ENCODE measurements at regions not wholly inside any gene's neighbourhood (a gene's known extent, or its start where the extent isn't known, plus 50 kb on each side); places are given as distances from the start of the nearest gene placed in this dataset.

GRCh38 chr6:56005426-56005825, 130.0 kb upstream of the BMP5 start:
- DNase-seq (ENCODE audit: low read depth) = no peak

- DNase-seq (ENCODE audit: low read depth) = peak; percentile 20
Observed at GRCh38 chr6:56004426-56004825, 129.0 kb upstream of the BMP5 start.

DNA sequence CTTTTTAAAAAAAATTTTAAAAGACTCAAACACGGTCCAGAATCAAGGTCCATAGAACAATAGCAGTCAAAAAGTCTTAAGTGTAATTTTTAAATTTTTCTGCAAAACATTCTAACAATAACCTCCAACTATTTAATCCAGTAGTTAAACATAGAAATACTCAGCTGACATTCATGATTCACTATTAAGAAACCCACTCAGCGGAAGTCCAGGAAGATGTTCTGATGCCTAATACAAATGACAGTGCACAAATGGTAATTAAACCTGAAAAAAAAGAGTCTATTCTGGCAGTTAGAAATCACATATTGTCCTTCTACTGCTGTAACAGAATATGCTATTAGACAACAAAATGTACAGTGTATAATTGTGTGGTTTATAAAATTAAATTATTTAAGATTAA, 128.2 kb upstream of the BMP5 start:
- DNase-seq (ENCODE audit: low read depth) = no peak

DNA sequence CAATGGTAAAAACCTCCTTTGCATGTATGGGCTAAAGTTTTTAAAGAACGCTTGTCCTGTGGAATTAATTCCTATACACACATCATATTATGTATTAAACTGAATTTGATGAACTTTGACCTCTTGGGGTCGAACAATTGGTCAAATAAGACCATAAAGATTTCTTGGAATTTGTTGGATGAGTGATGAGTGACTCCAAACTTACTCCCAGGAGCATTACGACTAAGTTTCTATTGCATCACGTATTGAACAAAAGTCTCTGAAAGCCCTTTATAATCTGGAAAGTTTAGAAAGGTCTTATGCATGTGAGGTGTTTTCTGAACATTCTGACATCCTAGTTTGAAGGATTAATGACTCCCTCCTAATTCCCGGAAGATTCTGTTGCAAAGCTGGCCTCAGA, 126.9 kb upstream of the BMP5 start:
- no peak for DNase-seq (ENCODE audit: low read depth)

GRCh38 chr6:55998576-55998975, 123.2 kb upstream of the BMP5 start:
- DNase-seq (ENCODE audit: low read depth) = no peak

GRCh38 chr6:55997223-55997874, 122.0 kb upstream of the BMP5 start:
- DNase-seq (ENCODE audit: low read depth) = no peak

DNA sequence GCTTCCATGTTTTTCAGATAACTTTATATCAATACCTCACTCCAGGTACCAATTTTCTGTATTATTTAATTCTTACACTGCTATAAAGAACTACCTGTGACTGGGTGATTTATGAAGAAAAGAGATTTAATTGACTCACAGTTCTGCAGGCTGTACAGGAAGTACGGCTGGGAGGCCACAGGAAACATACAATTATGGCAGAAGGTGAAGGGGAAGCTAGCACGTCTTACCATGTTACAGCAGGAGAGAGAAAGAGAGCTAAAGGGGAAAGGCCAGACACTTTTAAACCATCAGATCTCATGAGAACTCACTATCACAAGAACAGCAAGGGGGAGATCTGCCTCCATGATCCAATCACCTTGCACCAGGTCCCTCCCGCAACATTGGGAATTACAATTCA, 119.1 kb upstream of the BMP5 start:
- no peak for DNase-seq (ENCODE audit: low read depth)

DNA sequence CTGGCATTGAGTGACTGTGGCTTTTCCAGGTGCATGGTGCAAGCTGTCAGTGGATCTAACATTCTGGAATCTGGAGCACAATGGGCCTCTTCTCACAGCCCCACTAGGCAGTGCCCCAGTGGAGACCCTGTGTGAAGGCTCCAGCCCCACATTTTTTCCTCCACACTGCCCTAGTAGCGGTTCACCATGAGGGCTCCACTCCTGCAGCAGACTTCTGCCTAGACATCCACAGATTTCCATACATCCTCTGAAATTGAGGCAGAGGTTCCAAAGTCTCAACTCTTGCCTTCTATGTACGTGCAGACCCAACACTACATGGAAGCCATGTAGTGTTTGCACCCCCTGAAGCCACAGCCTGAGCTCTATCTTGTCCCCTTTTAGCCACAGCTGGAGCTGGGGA, 118.0 kb upstream of the BMP5 start:
- no peak for DNase-seq (ENCODE audit: low read depth)

GRCh38 chr6:55992546-55992945, 117.2 kb upstream of the BMP5 start:
- no peak for DNase-seq (ENCODE audit: low read depth)

DNA sequence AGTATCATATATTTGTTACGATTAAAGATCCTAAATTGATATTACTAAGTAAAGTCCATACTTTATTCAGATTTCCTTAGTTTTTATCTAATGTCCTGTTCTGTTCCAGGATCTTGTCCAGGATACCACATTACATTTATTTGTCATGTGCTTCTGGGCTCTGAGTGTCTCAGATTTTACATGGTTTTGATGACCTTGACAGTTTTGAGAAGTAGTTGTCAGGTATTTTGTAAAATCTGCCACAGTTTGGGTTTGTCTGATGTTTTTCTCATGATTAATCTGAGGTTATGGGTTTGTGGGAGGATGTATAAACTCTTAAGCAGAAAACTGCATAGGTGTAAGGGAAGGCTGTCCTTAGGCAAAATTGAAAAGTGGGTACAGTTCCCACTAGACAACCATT, 109.9 kb upstream of the BMP5 start:
- no peak for DNase-seq (ENCODE audit: low read depth)

DNA sequence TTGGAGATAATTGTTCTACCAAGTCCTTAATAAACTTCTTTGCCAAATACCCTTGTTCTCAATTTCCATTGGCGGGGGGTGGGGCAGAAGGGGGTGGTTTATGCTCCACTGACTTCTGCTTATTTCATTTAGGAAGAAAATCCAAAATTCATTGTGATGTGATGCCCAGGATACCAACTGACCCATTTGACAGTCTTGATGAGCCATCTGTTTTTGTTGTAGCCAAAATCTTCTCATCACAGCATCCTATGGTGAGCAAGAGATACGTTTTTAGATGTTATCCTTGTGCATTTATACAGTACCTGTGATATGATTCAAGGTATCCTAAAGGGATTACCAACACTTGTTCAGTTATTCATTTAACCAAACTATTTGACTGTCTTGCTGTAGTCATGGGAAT, 108.5 kb upstream of the BMP5 start:
- DNase-seq (ENCODE audit: low read depth) = no peak

DNA sequence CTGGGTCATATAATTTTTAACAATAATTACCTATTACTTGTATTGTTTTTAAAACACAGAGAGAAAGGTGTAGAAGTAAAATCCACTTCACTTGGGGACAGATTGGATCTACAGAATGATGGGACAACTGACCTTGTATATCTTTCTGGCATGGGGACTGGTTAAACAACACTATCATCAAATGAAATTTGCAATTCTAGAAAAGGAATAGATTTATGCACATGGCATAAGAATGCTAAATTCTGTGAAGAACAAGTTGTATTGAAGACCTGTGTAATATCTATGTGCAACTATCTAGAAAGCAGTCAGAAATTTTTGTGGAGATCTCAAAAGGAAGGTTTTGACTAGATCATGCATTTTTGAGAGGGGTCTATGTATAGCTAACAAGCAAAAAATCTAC, 106.3 kb upstream of the BMP5 start:
- DNase-seq (ENCODE audit: low read depth) = no peak

DNA sequence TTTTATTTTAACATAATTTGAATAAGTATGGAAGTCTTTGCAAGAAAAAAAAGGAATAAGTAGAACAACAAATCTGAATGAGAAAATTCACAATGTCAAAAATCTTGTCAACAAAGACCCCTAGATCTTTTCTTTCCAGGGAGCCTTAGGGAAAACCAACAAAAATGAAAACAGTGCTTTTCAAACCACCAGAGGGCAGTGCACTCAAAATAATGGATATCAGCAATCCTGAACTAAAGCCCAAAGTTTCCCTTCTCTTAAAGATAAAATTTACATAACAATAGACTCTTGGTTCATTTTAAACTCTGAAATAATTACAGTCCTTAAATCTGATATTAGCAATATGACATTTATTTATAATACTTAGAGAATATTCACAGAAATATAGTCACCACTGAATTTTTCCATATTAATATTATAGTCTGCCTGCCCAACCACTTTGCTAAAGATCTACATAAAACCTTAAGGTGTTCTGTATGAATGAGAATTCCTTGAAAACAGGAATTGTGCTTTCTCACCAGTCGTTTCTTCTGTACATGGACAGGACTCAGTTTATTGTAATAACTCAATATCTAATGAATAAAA, 105.3 kb upstream of the BMP5 start:
- DNase-seq (ENCODE audit: low read depth) = peak; percentile 75

DNA sequence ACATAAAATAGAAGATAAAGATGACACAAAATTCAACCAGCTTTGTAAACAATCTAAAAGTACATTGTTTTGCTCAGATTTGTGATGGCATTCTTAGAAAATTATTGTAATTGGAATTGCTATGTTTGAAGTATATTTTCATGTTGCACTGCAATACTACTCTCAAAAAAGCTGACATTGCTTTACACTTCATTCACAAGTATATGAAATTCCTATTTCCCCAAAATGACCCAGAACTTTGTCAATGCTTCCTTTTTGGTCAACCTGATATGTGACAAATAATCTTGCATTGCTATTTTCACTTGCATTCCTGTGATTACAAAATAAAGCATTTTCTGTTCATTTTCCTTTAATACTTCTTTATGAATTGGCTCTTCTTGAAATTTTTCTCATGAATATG, 104.1 kb upstream of the BMP5 start:
- DNase-seq (ENCODE audit: low read depth) = no peak

DNA sequence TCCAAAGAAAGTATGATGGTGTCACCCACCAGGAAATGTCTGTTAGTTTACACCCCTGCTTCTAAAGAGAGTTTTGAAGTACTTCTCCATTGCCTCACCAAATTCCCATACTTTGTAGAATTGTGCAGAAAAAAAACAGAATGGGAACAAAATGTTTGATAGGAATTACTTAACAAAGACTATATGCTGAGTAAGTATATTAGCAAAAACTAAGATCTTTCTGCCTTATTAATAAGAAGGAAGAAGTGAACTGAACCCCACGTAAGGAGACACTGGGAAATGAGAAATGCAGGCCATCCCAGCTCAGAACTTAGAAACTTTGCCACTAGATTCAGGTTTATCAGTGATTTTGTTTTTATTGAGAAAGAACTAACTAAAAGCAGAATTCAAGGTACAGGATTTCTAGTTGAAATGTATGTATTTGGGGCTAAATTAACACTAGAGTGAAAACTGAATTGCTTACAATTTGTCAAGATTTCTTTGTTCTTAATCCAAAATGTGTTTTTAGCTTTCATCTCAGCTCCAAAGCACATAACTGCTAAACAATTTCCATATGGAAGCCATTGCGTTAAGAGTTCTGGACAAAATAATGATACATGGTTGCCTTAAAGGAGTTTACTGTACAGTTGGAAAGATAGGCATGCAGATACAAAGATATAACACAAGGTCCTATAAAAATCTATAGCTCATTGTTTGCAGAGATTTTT, 102.7 kb upstream of the BMP5 start:
- no peak for DNase-seq (ENCODE audit: low read depth)

GRCh38 chr6:55974688-55975087, 99.3 kb upstream of the BMP5 start:
- DNase-seq (ENCODE audit: low read depth) = no peak

GRCh38 chr6:55972091-55972490, 96.7 kb upstream of the BMP5 start:
- no peak for DNase-seq (ENCODE audit: low read depth)

DNA sequence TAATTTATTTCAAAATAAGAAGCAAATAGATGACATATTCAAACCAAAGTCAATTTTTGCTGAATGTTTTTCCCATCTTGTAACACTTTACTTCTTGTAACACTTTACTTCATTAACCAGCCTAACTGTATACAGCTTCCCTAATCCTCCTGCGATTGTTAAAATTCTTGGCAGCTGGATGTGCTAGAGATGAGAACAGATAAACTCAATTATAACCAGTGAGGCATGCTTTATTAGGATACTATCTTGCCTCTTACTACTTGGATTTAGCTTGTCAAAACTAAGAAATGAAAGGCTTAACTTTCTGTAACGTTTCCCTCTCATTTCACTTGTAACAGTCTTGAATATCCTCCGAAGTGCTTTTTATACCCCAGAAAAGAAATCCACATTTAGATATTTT, 94.1 kb upstream of the BMP5 start:
- no peak for DNase-seq (ENCODE audit: low read depth)

DNA sequence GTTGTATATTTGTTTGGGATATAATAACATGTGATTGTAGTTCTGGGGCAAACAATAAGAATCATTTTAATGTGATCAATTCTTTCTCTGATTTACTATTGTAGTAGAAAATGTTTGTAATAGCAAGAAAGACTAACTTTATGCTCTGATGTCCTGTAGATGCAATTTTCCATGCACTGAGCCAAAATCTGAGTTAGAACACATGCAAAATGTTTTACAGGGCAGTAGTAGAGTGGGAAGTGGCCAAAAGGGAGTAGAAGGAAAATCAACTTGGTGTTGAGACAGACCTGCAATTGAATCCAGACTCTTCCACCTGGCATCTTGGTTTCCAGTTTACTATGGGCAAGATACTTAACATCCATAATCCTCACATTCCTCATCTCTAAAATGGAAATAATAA, 93.5 kb upstream of the BMP5 start:
- DNase-seq (ENCODE audit: low read depth) = no peak

GRCh38 chr6:55964136-55964535, 88.7 kb upstream of the BMP5 start:
- no peak for DNase-seq (ENCODE audit: low read depth)

- no peak for DNase-seq (ENCODE audit: low read depth)
Observed at GRCh38 chr6:55963301-55963700, 87.9 kb upstream of the BMP5 start.

- no peak for DNase-seq (ENCODE audit: low read depth)
Observed at GRCh38 chr6:55960344-55960743, 85.0 kb upstream of the BMP5 start.

GRCh38 chr6:55958790-55959189, 83.4 kb upstream of the BMP5 start:
- no peak for DNase-seq (ENCODE audit: low read depth)
